HG02852 (cell line): ENCODE measurements at regions not wholly inside any gene's neighbourhood (a gene's known extent, or its start where the extent isn't known, plus 50 kb on each side); places are given as distances from the start of the nearest gene placed in this dataset.

Source experiments
- ATAC-seq: cut with Tn5 transposase; IDR thresholded peaks from one replicate; pipeline ENCODE4 v1.9.1; 2021; ENCODE audit warnings: mild to moderate bottlenecking, moderate library complexity; ENCODE audit not compliant: unreplicated experiment

DNA sequence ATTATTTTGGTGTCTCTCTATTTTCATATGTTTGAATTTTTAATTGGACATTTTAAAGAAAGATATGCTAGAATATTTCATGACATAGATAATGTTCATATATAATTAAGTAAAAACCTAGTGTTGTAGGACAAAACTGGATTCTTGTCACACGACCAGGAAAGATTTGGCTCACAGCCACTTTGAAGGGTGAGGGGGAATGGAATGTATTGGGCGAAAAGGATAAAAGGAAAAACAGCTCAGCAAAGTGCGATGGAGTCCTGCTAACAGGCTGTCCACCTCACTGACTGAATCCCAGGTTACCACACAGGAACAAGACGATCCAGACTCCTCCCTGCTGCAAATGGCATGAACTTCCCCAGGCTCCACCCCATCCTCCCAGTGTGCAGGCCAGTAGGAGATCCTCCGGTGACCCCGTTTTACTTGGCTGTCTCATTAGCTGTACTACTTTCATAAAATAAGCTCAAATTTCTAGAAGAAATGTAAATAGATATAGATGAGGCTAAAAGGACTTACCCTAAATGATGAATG, 186.2 kb downstream of the CD47 start:
- no peak for ATAC-seq

GRCh38 chr3:107899990-107900651, 190.7 kb downstream of the CD47 start:
- ATAC-seq = no peak

DNA sequence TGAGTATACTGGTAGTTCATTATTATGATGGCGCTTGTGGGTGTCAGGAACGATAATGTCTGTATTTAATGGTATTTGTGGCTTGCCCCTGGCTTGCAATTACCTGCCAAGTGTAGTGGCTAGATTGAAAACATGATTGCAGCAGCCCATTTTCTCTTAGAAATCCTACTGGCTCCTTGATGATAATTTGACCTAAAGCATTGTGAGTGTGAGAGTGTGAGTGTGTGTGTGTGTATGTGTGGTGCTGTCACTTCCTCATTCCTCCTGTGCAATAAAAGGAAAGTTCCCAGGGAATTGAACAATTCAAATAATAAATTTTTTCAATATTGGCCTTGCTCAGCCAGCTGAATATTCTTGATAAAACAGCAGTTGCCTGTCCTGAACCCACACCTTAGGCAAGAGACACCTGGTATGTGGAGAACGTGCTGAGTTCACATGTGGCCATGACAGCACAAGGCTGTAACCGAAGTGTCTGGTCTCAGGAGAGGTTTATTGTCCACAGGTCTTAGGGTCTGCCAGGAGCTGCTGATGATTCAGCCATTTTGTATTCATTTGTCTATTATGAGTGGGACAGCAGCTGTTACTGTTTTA, 193.3 kb downstream of the CD47 start:
- no peak for ATAC-seq

- no peak for ATAC-seq
Observed at GRCh38 chr3:107894998-107895397, 195.8 kb downstream of the CD47 start.

DNA sequence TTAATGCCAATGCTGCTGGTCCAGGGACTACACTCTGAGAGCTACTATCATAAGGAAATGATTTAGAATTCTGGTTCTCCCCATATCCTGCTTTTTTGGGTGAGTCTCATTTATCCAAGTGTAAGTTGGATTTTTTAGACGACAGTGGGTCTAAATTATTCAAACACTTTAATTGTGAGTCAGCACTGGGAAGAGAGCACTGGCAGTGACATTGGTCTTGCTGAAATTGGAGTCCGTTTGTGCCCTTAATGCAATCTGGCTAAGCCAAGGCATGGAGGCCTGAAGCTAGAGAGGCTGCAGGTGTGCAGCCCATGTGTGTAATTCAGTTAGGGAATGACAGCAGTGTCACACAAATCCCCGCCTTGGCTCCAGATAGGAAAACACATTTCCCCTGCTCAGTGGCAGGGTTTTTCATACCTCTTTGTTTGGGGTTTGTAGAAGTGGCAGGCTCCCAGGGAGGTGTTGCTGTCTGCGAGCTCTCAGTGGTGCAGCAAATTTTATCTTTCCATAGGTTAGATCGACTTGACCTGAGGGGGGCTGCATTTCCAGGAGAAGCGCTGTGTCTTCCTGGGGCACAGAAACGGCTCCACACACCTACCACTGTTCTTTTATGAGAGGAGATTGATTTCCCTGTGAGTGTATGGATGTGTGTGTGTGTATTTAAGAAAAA, 197.7 kb downstream of the CD47 start:
- ATAC-seq = no peak

GRCh38 chr3:107884719-107885460, 205.9 kb downstream of the CD47 start:
- no peak for ATAC-seq

GRCh38 chr3:107884028-107884427, 206.8 kb downstream of the CD47 start:
- no peak for ATAC-seq

GRCh38 chr3:107882881-107883280, 207.9 kb downstream of the CD47 start:
- no peak for ATAC-seq

DNA sequence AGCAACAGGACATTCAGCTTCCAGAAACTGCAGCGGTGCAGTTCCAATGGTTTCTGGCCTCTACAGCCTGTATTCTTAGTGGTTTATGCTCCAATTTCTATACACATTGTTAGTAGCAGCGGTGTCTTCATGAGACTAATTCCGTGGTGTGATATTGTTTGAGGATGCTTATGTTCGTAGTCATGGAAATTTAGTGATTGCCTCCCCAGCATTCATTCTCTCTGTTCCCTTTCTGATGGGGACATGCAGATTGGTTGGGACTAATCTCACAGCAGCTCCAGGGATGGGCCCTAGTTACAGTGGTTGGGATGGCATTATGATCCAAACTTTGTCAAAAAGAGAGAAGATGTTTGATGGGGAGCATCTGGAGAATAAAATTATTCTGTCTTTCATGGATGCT, 208.6 kb downstream of the CD47 start:
- no peak for ATAC-seq

- ATAC-seq = no peak
Observed at GRCh38 chr3:107881509-107881908, 209.3 kb downstream of the CD47 start.

GRCh38 chr3:107880702-107881101, 210.1 kb downstream of the CD47 start:
- ATAC-seq = no peak

GRCh38 chr3:107877936-107878335, 212.9 kb downstream of the CD47 start:
- no peak for ATAC-seq

GRCh38 chr3:107870943-107871638, 219.7 kb downstream of the CD47 start:
- peak; percentile 64 for ATAC-seq

- ATAC-seq = no peak
Observed at GRCh38 chr3:107870096-107870495, 220.7 kb downstream of the CD47 start.

DNA sequence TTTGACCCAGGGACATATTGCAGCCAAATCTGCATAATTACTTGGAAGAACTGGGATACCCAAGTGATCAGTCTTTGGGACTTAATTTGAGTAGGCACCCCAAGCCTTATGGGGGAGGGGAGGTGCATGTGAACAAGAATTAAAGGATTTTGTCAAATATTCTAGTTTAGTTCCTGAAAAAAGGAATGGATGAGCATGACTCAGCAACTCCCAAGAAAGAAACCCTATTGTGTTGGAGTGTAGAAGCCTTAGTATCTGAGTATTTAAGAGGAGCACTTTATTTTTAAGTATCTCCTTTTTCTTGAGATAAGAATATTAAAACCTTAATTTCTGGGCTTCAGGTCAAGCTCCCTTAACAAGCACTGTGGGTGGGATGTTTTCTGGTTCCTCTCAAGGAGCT, 222.4 kb downstream of the CD47 start:
- ATAC-seq = no peak

DNA sequence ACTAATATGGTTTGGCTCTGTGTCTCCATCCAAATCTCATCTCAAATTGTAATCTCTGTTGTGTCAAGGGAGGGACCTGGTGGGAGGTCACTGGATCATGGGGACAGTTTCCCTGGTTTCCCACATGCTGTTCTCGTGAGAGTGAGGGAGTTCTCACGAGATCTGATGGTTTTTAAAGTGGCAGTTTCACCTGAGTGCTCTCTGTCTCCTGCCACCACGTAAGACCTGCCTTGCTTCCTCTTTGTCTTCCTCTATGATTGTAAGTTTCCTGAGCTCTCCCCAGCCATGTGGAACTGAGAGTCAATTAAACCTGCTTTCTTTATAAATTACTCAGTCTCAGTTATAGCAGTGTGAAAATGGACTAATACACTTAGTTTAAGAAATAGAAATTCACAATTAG, 228.9 kb downstream of the CD47 start:
- ATAC-seq = peak; percentile 99

DNA sequence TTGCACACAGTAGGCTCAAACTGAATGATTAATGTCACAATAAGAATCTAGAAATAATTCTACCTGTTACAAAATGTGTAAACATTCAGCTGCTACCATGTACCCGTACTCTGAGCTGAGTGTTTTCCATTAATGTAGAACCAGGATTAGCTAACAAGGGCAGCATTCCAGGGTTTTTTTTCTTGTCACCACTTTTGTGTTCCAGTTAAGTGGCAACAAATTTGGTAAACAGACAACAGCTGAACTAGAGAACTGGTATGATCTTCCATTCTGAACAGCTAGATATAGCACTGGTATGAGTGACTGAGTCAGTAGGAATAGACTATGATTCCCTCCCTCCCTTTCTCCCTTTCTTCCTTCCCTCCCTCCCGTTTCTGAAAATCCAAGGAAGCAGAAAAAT, 229.4 kb downstream of the CD47 start:
- no peak for ATAC-seq
